WTC11 (cell line): ENCODE measurements at regions not wholly inside any gene's neighbourhood (a gene's known extent, or its start where the extent isn't known, plus 50 kb on each side); places are given as distances from the start of the nearest gene placed in this dataset.

Experiments used
- CBFB ChIP-seq: sonication (generic); formaldehyde crosslinking; IDR thresholded peaks from 2 replicates; pipeline ENCODE4 v1.8.1; 2022; ENCODE audit warnings: mild to moderate bottlenecking, low read depth, missing genetic modification reagents
- CREB1 ChIP-seq: sonication (generic); formaldehyde crosslinking; IDR thresholded peaks from 2 replicates; pipeline ENCODE4 v1.8.0; 2023; ENCODE audit warnings: mild to moderate bottlenecking, missing genetic modification reagents
- CTCF ChIP-seq: fragments of 200-600 bp; IDR thresholded peaks from 2 replicates; pipeline ENCODE4 v1.8.0; 2022; ENCODE audit warnings: antibody characterized with exemption
- E2F5 ChIP-seq: sonication (generic); formaldehyde crosslinking; IDR thresholded peaks from 2 replicates; pipeline ENCODE4 v1.8.1; 2022; ENCODE audit warnings: mild to moderate bottlenecking, moderate library complexity, missing genetic modification reagents
- FOXP4 ChIP-seq: sonication (generic); formaldehyde crosslinking; IDR thresholded peaks from 2 replicates; pipeline ENCODE4 v1.8.0; 2022; ENCODE audit warnings: mild to moderate bottlenecking, missing genetic modification reagents
- JAZF1 ChIP-seq: fragments of 250-450 bp; sonication (Bioruptor Pico); IDR thresholded peaks from 2 replicates; pipeline ENCODE4 v1.9.0; 2021; ENCODE audit warnings: moderate library complexity, mild to moderate bottlenecking, inconsistent platforms
- JUN ChIP-seq: sonication (generic); formaldehyde crosslinking; IDR thresholded peaks from 2 replicates; pipeline ENCODE4 v1.8.0; 2023; ENCODE audit warnings: mild to moderate bottlenecking, missing genetic modification reagents
- PREB ChIP-seq: sonication (generic); formaldehyde crosslinking; IDR thresholded peaks from 2 replicates; pipeline ENCODE4 v1.8.1; 2022; ENCODE audit warnings: mild to moderate bottlenecking, missing genetic modification reagents, moderate library complexity, borderline replicate concordance
- TCF7 ChIP-seq: sonication (generic); formaldehyde crosslinking; IDR thresholded peaks from 2 replicates; pipeline ENCODE4 v1.8.0; 2022; ENCODE audit warnings: mild to moderate bottlenecking, low read depth, missing genetic modification reagents, moderate library complexity
- USF1 ChIP-seq: sonication (generic); formaldehyde crosslinking; IDR thresholded peaks from 2 replicates; pipeline ENCODE4 v1.8.0; 2022; ENCODE audit warnings: mild to moderate bottlenecking, missing genetic modification reagents
- ZNF219 ChIP-seq: sonication (generic); formaldehyde crosslinking; IDR thresholded peaks from 2 replicates; pipeline ENCODE4 v1.8.0; 2023; ENCODE audit warnings: missing genetic modification reagents, mild to moderate bottlenecking, borderline replicate concordance
- ZSCAN18 ChIP-seq: fragments of 250-450 bp; sonication (Bioruptor Pico); IDR thresholded peaks from 2 replicates; pipeline ENCODE4 v2.1.2; 2022; ENCODE audit warnings: mild to moderate bottlenecking, moderate library complexity

GRCh38 chr12:131574395-131574771, 136.5 kb upstream of the SFSWAP start:
- TF ChIP-seq FOXP4 (no peak), CBFB (CRISPR knock-in tag) (no peak), JUN (CRISPR knock-in tag) (no peak), CTCF (no peak), PREB (CRISPR knock-in tag) (no peak), E2F5 (CRISPR knock-in tag) (no peak), TCF7 (CRISPR knock-in tag) (no peak), USF1 (no peak), ZNF219 (CRISPR knock-in tag) (no peak), JAZF1 (CRISPR knock-in tag) (no peak), ZSCAN18 (CRISPR knock-in tag) (no peak), CREB1 (CRISPR knock-in tag) (no peak)
